LoVo (cell line): ENCODE measurements at regions not wholly inside any gene's neighbourhood (a gene's known extent, or its start where the extent isn't known, plus 50 kb on each side); places are given as distances from the start of the nearest gene placed in this dataset.
"Not testable (repeated sequence)": the region's sequence is repeated elsewhere in the genome, so short reads cannot be mapped to it uniquely, and the experiment has no call there.

Experiments
- DNase-seq: peaks from one replicate; pipeline ENCODE4 v3.0.0-alpha.2; 2016; ENCODE audit warnings: low spot score

DNA sequence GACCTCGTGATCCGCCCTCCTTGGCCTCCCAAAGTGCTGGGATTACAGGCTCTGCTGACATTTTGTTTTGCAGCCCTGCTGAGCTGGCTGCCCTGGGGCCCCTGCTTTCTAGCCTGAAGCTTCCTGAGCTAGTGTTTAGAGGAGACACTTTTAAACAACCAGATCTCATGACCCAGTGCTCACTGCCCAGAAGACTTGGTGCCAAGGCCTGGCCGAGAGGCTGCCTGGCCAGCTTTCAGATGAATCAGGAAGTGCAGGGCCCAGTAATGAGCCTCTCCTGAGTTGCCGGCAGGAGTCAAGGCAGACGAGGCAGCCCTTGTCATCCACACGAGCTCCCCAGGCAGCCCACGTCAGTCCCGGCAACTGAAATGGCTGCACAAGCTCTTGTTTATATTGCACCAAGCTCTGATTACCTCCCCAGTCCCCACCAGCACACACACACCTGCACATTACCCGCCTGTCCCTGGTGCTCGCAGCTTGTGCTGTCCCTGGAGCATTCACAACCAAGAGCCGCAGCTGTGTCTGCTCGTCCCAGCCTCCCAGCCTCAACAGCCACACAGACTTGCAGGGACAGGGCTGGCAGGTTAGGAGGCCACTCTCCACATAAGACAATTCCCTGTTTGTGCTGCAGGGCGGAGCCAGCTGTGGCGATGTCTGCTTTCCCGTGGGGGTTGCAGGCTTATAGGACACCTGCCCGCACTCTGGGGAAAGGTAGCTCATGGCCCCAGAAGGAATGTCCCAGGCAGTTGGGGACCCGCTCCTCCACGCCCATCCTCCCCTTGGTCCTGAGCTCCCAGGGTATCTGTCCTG is 331.2 kb upstream of the MYT1L start:
- no peak for DNase-seq

DNA sequence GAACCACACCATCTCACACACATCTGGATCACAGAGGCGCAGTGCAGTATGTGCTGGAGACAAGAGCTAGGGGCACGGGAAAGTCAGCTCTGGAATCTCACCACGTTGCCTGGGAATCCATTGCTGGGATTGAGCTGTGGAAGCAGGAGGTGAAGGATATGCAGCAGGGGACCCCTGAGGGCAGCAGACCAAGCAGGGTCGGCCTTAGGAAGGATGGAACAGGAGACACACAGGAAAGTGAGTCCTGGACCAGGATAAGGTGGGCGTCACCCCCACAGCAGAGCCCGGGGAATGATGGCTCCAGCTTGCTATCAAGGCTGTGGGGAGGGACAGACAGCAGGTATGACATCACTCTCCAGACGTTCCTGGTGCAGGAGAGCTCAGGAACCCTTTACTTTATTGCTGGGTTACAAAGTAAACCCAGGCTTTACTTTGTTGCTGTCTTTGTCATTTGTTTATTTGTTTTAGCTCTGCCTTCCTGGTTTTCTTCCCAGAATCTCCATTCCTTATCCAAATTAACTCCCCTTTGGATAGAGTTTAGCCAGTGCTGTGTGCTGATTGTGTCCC is 329.8 kb upstream of the MYT1L start:
- no peak for DNase-seq

DNA sequence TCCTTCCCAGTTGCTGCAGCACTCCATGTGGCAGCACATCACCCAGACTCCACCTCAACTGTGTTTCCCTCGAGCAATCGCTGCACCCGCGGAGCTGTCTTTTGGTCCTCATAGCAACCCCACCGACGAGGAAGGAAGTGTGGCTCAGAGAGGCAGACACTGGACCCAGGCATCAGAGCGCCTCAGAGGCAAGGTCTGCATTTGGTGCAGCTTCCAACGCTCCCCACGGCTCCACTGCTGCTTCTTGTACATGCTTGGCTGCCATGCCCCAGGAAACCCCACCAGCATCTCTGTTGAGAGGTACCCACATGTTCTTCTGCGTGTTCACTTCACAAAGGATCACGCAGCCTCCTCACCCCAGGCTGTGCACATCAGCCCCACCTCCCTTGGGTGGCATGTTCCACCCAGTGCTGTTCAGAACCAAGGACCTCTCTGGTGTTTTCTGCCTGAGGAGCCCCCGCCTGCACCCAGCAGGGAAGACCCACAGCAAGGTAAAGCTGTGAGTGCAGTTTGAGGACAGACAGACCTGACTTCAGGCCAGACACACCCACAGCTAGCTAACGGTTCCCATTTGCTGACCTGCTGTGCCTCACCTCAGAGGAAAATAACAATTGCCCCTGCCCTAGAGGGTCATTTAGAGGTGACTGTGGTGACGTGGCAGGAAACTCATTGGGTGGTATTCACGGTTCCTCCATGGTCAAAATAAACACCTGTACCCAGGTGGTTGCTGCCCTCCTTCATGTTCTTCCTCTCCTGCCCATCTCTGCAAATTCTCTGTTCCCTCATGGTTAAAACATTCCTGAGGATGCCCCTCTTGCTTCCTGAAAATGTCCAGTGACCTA is 326.3 kb upstream of the MYT1L start:
- no peak for DNase-seq

DNA sequence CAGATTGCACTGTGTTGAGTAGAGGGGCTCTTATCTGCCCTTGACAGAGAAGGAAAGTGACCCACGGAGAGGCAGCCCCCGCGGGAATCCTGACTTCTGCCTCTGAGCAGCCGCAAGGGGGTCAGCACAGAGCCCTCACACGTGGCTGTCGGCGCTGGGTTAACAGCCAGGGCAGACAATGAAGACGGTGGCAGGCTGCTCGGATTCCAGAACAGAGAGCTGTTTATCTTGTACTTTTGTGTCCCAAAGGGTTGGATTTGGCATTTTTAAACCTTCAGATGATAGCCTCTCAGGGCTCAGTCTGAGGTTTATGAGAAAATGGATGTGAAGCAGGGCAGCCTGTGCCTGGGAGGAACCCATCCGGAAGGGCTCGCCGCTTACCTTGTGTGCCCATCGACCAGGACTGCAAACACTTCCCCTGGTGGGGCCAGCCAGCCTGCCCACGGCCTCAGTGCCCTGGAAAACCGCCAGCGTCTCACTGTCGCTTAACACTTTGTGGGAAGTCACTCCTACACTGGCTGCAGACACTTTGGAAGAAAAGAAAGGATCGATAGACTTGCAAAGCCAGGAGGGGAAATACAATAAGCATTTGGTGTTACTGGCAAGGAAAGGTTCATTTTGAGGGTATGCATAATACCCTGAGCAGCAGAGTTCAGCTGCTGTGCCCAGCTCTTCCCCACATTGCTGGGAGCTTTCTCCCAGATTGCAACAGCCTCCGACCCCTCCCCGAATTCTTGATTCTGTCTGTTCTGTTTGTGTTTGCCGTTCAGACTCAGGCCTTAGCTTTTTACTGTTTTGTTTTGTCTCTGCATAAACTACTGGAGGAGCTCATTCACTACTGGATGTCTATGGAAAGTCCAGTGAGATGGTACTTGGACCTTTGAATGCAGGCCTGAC is 325.3 kb upstream of the MYT1L start:
- DNase-seq = no peak

DNA sequence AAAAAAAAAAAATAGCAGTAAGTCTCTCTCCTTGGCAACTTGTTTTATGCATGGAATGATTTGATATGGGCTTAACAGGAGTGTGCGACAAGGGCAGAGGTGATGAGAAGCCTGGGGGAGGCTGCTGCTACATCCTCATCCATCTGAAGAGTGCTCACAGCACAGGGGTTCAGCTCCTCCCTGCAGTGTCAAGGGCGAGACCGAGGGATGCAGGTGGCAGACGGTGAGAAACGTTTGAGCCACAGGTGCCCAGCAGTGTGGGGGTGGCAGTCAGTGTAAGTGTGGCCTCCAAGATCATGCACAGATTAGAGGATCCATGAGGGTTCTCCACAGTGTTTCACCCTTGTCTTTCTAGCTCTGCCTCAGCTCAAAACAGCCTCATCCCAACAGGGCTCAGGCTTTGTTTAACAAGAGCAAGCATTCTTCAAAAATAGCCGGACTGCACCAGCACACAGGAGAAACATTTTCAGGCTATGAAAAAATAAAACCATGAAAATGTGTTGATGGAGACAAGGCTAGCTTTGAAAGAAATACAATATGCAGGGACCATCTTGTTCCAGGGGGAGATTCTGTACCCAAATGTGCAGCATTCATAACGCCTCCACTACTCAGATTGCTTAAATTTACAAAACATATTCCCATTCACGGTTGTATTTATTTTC is 324.5 kb upstream of the MYT1L start:
- no peak for DNase-seq

DNA sequence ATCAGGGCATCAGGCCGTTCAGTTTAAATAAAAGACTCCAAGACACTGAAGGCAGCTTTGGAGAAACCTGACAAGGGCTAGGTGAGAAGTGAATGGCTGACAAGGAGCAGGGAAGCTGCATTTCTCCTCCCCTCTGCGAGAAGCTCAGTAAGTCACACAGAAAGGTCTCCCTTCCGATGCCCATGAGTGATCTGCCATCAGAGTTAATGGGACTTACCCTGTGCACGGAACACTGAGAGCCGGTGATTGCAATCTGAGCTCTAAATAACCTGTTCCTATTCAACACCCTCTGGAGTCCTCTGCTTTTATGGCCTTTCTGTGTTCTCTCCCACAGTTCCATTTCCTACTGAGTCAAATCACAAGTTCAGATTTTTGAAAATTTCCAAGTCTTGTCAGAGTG is 322.2 kb upstream of the MYT1L start:
- DNase-seq = no peak

DNA sequence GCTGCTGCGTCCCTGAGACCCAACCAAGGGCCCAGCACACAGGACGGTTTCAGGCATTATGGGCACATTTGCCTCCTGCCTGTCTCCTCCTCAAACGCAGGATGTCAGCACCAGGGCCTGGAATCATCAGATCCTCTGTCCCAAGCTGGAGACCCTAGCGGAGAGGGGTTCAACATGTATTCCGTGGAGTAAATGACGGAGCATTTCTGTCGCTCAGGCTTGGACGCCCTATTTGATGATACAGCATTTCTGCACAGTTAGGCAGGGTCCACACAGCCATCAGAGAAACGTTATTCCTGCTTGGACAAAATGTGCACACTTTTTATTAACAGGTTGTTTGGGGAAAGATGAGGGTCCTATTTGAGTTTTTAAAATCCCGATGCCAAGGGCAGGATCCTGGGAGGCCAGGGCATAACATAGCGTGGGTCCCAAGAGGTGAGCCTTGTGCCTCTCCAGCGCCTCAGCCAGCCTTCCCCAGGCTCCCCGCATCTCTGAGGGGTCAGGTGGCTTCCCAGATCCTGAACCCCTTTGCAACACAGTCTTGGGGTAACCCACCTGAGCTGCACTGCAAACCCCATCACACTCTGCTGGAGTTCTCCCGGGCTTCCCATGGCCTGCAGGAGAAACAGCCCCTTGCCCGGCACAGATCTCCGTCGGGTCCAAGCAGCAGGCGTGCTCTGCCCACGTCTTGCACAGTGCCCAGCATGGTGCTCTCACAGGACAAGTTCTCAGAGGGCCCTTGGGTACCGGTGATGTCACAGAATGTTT is 319.7 kb upstream of the MYT1L start:
- no peak for DNase-seq

DNA sequence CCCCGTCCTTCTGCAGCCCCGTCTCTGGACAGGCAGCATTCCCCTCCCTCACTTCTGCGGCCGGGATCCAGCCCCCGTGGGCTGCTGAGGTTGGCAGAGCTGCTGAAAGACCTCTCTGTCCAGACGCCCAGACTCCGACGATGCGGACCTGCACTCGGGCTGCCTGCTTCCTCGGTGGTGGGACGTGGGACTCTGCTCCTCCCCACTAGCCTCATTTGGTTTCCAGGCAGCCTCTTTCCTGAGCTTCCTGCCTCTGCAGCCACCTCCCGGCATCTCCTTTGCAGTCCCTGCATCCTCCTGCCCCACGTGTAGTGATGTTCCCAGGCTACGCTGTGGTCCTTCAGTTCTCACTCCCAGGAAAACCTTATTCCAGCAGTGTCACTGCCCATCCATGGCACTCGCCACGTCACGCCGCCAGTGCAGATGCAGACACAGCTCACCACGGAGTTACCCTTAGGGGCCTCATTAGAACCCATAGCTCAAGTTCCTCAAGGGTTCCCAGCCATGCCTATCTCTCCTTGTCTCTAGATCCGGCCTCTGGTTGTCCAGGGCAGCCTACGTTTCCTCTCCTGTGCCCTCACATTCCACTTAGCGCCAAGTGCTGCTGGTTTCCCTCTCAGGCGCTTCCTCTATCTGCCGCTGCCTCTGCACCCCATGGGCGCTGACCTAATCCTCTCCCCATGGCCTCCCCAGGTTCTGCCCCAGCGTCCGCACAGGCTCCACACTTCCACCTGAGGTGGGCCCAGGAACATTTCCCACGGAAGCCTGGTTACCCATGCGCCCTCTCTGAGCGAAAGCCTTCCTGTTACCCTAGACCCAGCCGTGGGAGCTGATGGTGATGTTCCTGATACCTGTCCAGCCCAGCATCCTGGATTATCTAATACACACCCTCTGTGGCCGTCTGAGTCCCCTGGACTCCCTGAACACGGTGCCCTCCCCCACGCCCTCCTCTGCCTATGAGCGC is 318.3 kb upstream of the MYT1L start:
- DNase-seq = no peak

DNA sequence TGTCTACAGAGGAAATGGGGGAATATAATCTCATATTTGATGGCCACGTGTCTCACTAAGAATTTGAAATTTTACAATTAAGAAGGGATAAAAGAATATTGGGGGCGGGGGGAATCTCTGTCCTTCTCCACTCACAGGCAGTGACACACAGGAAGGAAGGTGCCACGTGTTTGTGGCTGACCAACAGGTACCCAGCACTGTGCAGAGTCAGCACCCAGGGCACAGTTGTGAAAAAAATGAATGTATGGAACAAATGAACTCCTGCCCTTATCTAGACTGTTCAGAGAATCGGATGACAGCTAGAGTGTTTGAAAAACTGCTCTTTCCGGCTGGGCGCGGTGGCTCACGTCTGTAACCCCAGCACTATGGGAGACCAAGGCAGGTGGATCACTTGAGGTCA is 317.0 kb upstream of the MYT1L start:
- no peak for DNase-seq

DNA sequence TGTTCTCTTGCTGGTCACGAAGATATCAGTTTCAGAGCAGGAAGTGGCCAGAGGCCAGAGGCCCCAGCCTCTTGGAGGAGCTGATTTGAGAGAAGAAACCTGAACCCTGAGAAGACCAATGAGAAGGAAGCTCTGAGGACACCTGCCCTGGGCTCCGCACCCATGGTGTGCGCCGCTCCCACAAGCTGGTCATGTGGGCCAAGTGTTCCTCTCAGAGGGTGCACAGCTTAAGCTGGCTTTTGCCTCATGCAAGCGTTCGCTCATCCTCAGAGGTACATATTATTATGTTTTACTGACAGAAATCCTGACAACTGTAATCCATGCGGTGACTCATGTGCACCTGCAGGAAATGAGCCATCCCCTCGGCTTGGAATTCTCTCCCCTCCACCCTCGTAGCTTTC is 316.1 kb upstream of the MYT1L start:
- no peak for DNase-seq

DNA sequence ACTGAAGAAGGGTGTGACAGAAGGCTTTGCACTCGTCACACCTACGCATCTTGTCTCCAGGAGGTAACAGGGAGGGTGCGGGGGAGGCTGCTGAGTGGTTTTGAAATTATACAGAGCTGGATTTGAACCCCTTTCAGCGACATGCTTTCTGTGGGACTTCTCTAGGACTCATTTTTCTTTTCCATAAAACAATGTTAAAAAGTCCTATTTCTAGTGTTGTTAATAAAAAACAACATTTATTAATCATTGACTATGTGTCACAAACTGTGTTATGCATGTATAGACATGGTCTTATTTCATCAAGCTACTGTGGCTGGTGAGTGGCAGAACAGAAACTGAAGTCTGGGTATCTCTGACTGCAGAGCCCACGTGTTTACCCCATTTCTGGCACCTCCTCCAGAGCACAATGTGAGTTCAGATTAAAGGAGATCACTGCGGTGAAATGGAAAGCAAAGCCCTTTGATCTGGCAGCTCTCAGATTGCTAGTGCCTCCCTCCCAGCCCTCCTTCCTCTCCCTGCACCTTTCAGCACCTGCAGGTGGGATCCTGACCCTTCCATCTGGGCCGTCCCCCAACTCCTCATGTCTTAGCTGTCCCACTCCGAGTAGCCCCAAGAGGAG is 315.5 kb upstream of the MYT1L start:
- no peak for DNase-seq

DNA sequence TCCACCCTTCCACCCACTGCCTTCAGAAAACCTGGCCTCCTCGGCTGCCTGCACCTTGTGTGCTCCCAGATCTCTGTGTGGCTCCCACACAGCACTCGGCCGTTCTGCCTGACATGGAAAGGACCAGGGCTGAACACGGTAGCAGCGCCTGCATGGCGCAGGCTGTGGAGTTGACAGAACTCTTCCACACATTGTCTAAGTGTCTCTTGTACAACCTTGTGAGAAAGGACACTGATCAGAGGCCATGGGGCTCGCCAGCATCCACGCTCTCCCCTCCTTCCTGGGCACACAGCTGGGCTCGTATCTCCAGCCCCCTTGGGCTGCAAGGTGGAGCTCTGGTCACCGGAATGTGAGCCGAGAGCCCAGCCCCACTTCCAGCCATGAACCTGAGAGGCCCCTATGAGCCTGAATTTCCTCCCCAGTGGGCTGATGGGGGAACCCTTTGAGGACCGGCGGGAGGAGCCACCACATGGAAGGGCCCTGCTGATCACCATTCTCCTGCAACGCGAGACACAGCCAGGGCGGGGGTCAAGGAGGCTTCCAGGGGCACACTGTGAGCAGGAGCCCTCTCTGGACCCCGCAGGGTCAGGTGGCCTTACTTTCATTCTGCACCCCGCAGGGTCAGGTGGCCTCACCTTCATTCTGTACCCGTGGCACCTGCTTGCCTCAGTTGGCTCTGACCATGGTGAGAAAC is 314.2 kb upstream of the MYT1L start:
- DNase-seq = no peak

DNA sequence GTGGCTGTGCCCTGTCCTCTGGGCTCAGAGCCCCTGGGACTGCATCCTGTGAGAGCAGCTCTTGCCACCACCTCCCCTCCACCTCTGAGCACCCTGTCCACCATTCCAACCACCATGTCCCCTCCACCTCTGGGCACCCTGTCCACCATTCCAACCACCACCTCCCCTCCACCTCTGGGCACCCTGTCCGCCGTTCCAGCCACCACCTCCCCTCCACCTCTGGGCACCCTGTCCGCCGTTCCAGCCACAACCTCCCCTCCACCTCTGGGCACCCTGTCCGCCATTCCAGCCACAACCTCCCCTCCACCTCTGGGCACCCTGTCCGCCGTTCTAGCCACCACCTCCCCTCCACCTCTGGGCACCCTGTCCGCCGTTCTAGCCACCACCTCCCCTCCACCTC is 313.7 kb upstream of the MYT1L start:
- DNase-seq = not testable (repeated sequence)

DNA sequence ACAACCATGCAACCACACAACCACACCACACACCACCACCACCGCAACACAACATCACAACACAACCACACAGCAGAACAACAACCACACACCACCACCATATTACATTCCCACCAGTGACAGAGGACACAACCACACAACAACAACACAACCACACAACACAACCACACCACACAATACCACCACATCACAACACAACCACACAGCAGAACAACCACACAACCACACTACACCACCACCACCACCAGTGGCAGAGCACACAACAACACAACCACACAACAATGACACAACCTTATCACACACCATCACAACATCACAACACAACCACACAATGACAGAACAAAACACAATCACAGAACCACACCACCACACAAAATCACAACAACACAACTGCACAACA is 313.0 kb upstream of the MYT1L start:
- no peak for DNase-seq

DNA sequence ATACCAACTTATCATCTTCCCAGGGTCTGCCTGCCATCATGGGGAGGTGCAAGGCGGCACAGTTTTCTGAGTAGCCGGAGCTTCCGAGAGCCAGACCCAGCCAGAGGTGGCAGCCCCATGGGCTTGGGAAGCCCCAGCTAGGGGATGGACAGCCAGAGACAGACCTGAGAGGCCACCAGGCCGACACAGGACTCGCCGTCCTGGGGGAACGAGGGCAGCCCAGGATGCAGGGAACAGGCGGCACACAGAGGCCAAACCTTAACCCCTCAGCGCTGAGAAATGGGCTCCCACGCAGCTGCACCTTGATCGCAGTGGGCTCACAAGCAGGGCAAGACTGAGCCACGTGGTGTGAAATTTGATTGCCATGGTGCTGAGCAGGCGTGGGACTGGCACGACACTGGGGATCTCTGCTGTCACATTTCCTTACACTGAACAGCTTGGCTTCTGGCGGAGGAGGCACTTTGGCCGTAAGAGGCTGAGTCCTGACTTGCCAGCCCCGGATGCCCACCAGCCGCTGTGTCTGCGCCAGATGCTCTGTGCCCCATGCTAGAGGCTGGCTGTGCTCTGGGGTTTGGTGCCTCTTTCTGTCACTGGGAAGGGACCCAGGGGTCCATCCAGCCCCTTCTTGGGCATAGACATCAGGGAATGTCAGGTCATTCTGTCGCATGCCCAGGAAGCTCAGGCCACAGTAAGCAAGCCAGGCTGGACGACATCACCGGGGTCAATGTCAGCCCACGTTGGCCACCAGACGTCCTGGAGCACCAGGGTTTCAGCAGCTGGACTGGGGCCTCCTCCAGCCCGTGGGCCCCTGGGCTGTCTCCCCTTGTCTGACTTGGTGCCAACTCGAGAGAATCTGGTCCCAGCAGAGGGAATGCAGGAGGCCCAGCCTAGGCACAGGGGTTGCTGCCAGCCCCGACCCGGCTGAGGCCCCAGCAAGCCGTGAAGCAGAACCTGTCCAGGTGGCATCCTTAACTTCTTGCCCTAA is 312.1 kb upstream of the MYT1L start:
- DNase-seq = no peak

DNA sequence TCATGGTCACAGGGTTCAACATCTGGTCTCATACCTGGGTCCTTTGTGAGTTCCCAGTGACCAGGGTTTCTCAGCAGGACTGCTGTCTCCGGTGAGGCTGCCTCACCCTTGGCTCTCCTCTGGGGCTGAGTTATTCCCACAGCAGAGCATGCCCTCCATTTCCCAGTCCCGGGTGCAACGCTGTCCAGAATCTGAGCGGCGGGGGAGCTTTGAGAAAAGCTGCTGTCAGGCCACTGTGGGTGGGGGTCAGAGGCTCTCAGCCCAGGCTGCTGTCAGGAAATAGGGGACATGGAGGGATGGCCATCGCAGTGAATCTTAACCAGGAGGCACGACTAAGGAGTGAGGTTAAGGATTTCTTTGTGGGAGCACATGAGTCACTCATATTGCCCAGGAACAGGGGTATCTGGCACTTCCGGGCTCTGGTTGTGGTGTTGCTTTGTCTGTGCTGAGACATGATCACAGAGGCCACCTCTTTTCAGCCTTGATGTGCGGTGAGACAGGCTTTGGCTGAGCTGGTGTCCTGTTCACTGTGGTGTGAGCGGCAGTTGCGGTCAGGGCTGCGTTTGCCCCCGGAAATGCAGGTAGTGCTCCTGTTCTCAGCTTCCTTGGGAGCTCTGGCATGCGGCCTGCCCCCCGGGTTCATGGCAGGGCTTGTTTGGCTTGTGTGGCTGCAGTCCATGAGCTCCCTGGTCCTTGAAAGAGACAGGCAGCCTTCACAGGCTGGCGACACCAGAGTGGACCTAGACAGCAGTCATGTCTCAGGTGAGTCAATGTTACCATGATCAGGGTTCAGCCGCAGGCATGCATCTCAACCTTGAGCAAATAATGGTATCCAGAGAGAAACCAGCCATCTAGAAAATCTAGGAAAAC is 310.7 kb upstream of the MYT1L start:
- no peak for DNase-seq
